Right atrium auricular region (tissue), 2 donors: ENCODE measurements at regions not wholly inside any gene's neighbourhood (a gene's known extent, or its start where the extent isn't known, plus 50 kb on each side); places are given as distances from the start of the nearest gene placed in this dataset.

Experiments used
- DNase-seq: peaks from one replicate; pipeline ENCODE4 v3.0.0-alpha.2; 2019; ENCODE audit warnings: low spot score
- H3K27ac ChIP-seq, 2 donors: fragments of 200-600 bp; sonication (generic); 1 replicate in 1 of 2; 2 replicates in 1 of 2; pipeline ENCODE4 v1.5.1; 2016 to 2019
- H3K27me3 ChIP-seq, 2 donors: fragments of 200-600 bp; sonication (generic); one replicate each; pipeline versions ENCODE4 v1.5.1 to v1.6.0; 2017 to 2019
- H3K36me3 ChIP-seq: fragments of 200-600 bp; sonication (generic); one replicate; pipeline ENCODE4 v1.5.1; 2016
- H3K4me1 ChIP-seq, 2 donors: fragments of 200-600 bp; sonication (generic); one replicate each; pipeline versions ENCODE4 v1.5.1 to v1.6.0; 2017 to 2019
- H3K4me3 ChIP-seq, 2 donors: fragments of 200-600 bp; sonication (generic); 1 replicate in 1 of 2; 2 replicates in 1 of 2; pipeline ENCODE4 v1.5.1; 2017 to 2019; ENCODE audit warnings: mild to moderate bottlenecking in 1 of 2, moderate library complexity in 1 of 2
- H3K9me3 ChIP-seq, 2 donors: fragments of 200-600 bp; sonication (generic); one replicate each; pipeline ENCODE4 v1.5.1; 2019
- TF ChIP-seq, protein P1 (sequence below), 2 donors: fragments of 200-600 bp; sonication (generic); IDR thresholded peaks; one replicate each; pipeline ENCODE4 v1.5.1; 2019; ENCODE audit warnings: antibody characterized with exemption in 2 of 2

- Histone ChIP-seq H3K27me3 (no peaks in the 10 kb centered on the region), H3K27ac (no peak overlapping the region), H3K4me1 (no peaks in the 10 kb centered on the region), H3K4me3 (no peak overlapping the region), H3K36me3 (no peaks in the 10 kb centered on the region), H3K9me3 (peaks cover 0 to 13% of the 10 kb centered on the region in 2 donors)
- TF ChIP-seq, protein P1, sequence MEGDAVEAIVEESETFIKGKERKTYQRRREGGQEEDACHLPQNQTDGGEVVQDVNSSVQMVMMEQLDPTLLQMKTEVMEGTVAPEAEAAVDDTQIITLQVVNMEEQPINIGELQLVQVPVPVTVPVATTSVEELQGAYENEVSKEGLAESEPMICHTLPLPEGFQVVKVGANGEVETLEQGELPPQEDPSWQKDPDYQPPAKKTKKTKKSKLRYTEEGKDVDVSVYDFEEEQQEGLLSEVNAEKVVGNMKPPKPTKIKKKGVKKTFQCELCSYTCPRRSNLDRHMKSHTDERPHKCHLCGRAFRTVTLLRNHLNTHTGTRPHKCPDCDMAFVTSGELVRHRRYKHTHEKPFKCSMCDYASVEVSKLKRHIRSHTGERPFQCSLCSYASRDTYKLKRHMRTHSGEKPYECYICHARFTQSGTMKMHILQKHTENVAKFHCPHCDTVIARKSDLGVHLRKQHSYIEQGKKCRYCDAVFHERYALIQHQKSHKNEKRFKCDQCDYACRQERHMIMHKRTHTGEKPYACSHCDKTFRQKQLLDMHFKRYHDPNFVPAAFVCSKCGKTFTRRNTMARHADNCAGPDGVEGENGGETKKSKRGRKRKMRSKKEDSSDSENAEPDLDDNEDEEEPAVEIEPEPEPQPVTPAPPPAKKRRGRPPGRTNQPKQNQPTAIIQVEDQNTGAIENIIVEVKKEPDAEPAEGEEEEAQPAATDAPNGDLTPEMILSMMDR (IDR thresholded peaks at IDR 0.05) = no peak
- DNase-seq = no peak
Observed at GRCh38 chr10:78196396-78196795, 162.7 kb downstream of the RPS24 start.

DNA sequence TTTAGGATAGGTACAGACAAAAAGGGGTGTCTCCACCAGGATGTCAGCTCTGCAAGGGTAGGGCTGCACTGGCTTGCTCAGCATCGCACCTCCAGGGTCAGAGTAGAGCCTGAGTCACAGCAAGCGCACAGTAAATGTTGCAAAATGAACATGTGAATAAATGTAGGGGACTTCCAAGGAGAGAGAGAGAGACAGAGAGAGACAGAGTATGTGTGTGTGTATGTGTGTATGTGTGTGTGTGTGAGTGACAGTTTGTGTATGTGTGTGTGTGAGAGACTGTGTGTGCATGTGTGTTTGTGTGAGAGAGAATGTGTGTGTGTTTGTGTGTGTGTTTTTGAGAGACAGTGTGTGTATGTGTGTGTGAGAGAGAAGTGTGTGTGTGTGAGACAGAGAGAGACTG lies 163.3 kb downstream of the RPS24 start:
- Histone ChIP-seq H3K4me3 (no peak overlapping the region), H3K9me3 (peaks cover 0 to 13% of the 10 kb centered on the region in 2 donors), H3K27ac (no peak overlapping the region), H3K36me3 (no peaks in the 10 kb centered on the region), H3K4me1 (no peaks in the 10 kb centered on the region), H3K27me3 (no peaks in the 10 kb centered on the region)
- TF ChIP-seq, protein P1 (IDR thresholded peaks at IDR 0.05) = no peak
- DNase-seq = no peak

DNA sequence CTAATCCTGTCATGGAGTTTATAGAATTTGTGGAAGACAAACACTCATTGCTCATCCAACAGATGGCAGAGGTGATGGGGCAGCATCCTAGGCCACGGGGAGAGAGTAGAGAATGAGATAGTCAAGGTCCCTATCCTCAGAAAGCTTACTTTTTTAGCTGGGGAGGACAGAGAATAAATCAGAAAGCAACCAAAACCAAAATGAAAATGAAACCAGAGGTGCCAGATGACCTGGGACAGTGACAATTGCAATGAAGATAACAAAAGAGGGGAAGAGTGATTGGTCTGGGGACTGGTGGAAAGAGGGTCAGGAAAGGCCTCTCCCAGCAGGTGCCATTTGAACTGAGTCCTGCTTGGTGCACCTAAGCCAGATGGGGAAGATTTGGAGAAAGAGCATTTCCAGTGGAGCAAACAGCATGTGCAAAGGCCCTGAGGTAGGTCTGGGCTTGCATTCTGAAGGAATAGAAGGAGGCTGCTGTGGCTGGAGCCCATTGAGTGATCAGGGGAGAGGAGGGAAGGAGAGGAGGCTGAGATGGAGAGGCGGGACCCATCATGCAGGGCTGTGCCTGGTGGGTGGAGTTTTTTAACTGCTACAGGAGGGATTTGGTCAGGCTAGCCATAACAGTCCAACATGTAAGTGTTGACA lies 164.1 kb downstream of the RPS24 start:
- DNase-seq = no peak
- Histone ChIP-seq H3K4me1 (no peaks in the 10 kb centered on the region), H3K9me3 (peaks cover 0 to 12% of the 10 kb centered on the region in 2 donors), H3K27me3 (no peaks in the 10 kb centered on the region), H3K4me3 (no peak overlapping the region), H3K27ac (no peak overlapping the region), H3K36me3 (no peaks in the 10 kb centered on the region)
- TF ChIP-seq, protein P1 (IDR thresholded peaks at IDR 0.05) = no peak

GRCh38 chr10:78199005-78199725 lies 165.5 kb downstream of the RPS24 start:
- Histone ChIP-seq H3K27ac (no peak overlapping the region), H3K36me3 (no peaks in the 10 kb centered on the region), H3K4me3 (no peak overlapping the region), H3K4me1 (peaks cover 0 to 9% of the 10 kb centered on the region in 2 donors), H3K9me3 (no peaks in the 10 kb centered on the region), H3K27me3 (no peaks in the 10 kb centered on the region)
- DNase-seq = no peak
- TF ChIP-seq, protein P1 (IDR thresholded peaks at IDR 0.05) = no peak

GRCh38 chr10:78199759-78200158 lies 166.1 kb downstream of the RPS24 start:
- H3K36me3 ChIP-seq = no peaks in the 10 kb centered on the region
- no peaks in the 10 kb centered on the region for H3K27me3 ChIP-seq
- TF ChIP-seq, protein P1 (IDR thresholded peaks at IDR 0.05) = no peak
- no peak overlapping the region for H3K4me3 ChIP-seq
- peaks cover 0 to 15% of the 10 kb centered on the region in 2 donors for H3K4me1 ChIP-seq
- H3K27ac ChIP-seq = no peak overlapping the region
- no peaks in the 10 kb centered on the region for H3K9me3 ChIP-seq
- no peak for DNase-seq
